ENCODE measurements at regions not wholly inside any gene's neighbourhood (a gene's known extent, or its start where the extent isn't known, plus 50 kb on each side); places are given as distances from the start of the nearest gene placed in this dataset.

GRCh38 chr12:94704452-94705306, 54.3 kb upstream of the TMCC3 start:
- TF ChIP-seq CTCF (IDR thresholded peaks at IDR 0.05) (no peak), POLR2AphosphoS5 (IDR thresholded peaks at IDR 0.05) (no peak), POLR2A (IDR thresholded peaks at IDR 0.05) (no peak), EP300 (IDR thresholded peaks at IDR 0.05) (no peak)
- 59% methylated on average over 9 of the region's 9 CpGs for WGBS
- H3K36me3 ChIP-seq = no peaks in the 10 kb centered on the region
- no peak overlapping the region for H3K4me3 ChIP-seq
- H3K9me3 ChIP-seq = no peaks in the 10 kb centered on the region
- peak overlapping the region; percentile 15 for H3K27ac ChIP-seq
- H3K4me1 ChIP-seq = peaks cover 20% of the 10 kb centered on the region
- no peaks in the 10 kb centered on the region for H3K27me3 ChIP-seq
- DNase-seq (ENCODE audit: low spot score in 2 of 2) = no peak

- Histone ChIP-seq H3K4me3 (no peak overlapping the region), H3K27me3 (no peaks in the 10 kb centered on the region), H3K36me3 (no peaks in the 10 kb centered on the region), H3K9me3 (no peaks in the 10 kb centered on the region), H3K27ac (no peak overlapping the region), H3K4me1 (peaks cover 23% of the 10 kb centered on the region)
- DNase-seq (ENCODE audit: low spot score in 2 of 2) = no peak
- WGBS = 91% methylated on average over 4 of the region's 4 CpGs
- TF ChIP-seq POLR2A (IDR thresholded peaks at IDR 0.05) = no peak
- no peak for TF ChIP-seq EP300 (IDR thresholded peaks at IDR 0.05)
- no peak for TF ChIP-seq POLR2AphosphoS5 (IDR thresholded peaks at IDR 0.05)
- no peak for TF ChIP-seq CTCF (IDR thresholded peaks at IDR 0.05)
Observed at GRCh38 chr12:94702696-94703095, 52.3 kb upstream of the TMCC3 start.

DNA sequence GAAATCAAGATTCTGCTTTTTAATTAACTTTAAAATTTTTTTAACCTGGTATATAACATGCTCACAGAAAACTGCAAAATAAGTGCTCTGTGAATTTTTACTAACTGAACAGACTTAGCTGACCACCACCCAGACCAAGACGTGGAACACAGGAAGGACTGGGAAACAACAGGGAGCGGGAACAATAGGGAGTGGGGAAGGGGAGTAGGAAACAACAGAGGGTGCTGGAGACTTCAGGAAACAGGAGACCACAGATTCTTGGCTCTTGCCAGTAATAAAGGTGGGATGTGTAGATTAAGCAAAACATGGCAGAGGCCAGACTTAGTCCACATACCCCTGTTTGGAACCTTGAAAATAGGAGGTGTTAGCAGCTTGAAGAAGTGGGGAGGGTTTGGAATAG, 51.4 kb upstream of the TMCC3 start:
- WGBS = 79% methylated on average over 2 of the region's 2 CpGs
- no peaks in the 10 kb centered on the region for H3K36me3 ChIP-seq
- no peak overlapping the region for H3K27ac ChIP-seq
- DNase-seq (ENCODE audit: low spot score in 2 of 2) = no peak
- H3K4me3 ChIP-seq = no peak overlapping the region
- TF ChIP-seq CTCF (IDR thresholded peaks at IDR 0.05) = no peak
- no peak for TF ChIP-seq POLR2A (IDR thresholded peaks at IDR 0.05)
- TF ChIP-seq EP300 (IDR thresholded peaks at IDR 0.05) = no peak
- TF ChIP-seq POLR2AphosphoS5 (IDR thresholded peaks at IDR 0.05) = no peak
- H3K4me1 ChIP-seq = peaks cover 23% of the 10 kb centered on the region
- no peaks in the 10 kb centered on the region for H3K27me3 ChIP-seq
- no peaks in the 10 kb centered on the region for H3K9me3 ChIP-seq

- H3K4me1 ChIP-seq = peaks cover 21% of the 10 kb centered on the region
- H3K27me3 ChIP-seq = no peaks in the 10 kb centered on the region
- no peaks in the 10 kb centered on the region for H3K36me3 ChIP-seq
- no peak for TF ChIP-seq CTCF (IDR thresholded peaks at IDR 0.05)
- TF ChIP-seq POLR2AphosphoS5 (IDR thresholded peaks at IDR 0.05) = no peak
- H3K4me3 ChIP-seq = no peak overlapping the region
- no peak overlapping the region for H3K27ac ChIP-seq
- DNase-seq (ENCODE audit: low spot score in 2 of 2) = no peak
- no peaks in the 10 kb centered on the region for H3K9me3 ChIP-seq
- WGBS = 83% methylated on average over 2 of the region's 2 CpGs
Observed at GRCh38 chr12:94700662-94701061, 50.3 kb upstream of the TMCC3 start.

Measured in suprapubic skin (tissue), 4 donors.